HG03280 (cell line): ENCODE measurements at regions not wholly inside any gene's neighbourhood (a gene's known extent, or its start where the extent isn't known, plus 50 kb on each side); places are given as distances from the start of the nearest gene placed in this dataset.
"Not testable (repeated sequence)": the region's sequence is repeated elsewhere in the genome, so short reads cannot be mapped to it uniquely, and the experiment has no call there.

Source experiments
- ATAC-seq: cut with Tn5 transposase; IDR thresholded peaks from one replicate; pipeline ENCODE4 v1.9.1; 2021; ENCODE audit warnings: mild to moderate bottlenecking, moderate library complexity; ENCODE audit not compliant: unreplicated experiment

- no peak for ATAC-seq
These were observed 105.4 kb upstream of the ANKRD28 start for GRCh38 chr3:15903164-15903563.

- ATAC-seq, result no peak
These were observed 106.3 kb upstream of the ANKRD28 start for GRCh38 chr3:15903759-15904720.

DNA sequence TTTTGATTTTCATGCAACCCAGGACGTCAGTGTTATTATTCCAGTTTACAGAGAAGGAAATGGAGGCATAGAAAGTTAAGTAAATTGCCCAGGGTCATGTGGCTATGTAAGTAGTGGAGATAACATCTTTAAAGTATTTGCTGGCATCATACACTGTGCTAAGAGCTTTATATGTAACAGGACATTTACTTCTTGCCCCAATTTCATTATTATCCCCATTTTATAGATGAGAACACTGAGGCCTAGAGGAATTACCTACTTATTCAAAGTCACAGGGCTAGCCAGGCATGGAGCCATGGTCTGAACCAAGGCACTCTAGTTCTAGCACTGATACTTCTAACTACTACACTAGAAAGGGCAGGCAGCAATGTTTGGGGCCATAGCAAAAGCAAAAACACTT, 107.3 kb upstream of the ANKRD28 start:
- ATAC-seq, result no peak

- not testable (repeated sequence) for ATAC-seq
These were observed 109.6 kb upstream of the ANKRD28 start for GRCh38 chr3:15907403-15907802.

DNA sequence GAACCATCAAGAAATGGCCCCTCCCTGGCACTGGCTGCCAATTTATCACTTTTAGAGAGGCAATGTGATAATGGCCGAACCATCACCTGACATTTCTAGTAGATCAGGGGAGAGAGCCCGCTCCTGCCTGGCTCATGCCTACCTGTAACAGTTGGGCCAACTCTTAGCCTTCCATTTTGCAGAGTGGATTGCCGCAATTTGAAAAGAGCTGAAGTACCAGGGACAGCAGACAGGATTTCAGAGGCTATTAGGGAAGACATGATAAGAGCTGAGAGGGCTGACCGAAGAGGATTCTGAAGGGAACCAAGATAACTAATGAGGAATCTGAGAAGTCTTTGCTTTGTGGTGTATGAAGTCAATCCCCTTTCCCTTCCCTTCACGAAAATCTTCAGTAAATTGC, 121.2 kb upstream of the ANKRD28 start:
- no peak for ATAC-seq

DNA sequence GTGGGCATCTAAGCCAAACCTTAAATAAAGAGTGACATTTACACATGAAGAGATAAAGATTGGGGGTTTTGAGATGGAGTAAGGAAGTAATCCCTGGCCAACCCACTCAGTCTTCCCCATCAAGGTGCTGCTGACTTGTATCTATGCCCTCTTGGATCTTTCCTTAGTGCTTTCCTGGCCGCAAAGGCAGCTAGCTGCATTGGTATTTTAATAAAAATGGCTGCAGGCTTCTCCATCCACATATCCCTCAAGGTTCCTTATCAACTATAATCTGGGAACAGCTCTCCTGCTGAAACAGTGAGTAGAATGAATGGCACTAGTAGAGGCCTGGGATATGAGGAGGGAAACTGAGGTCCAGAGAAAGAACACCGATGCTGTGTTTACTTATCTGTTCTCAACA, 122.2 kb upstream of the ANKRD28 start:
- no peak for ATAC-seq

GRCh38 chr3:15923640-15924405, 126.0 kb upstream of the ANKRD28 start:
- no peak for ATAC-seq

GRCh38 chr3:15924914-15925313, 127.1 kb upstream of the ANKRD28 start:
- ATAC-seq, result no peak

- no peak for ATAC-seq
These were observed 129.1 kb upstream of the ANKRD28 start for GRCh38 chr3:15926871-15927270.

GRCh38 chr3:15927969-15928368, 130.2 kb upstream of the ANKRD28 start:
- ATAC-seq, result no peak

DNA sequence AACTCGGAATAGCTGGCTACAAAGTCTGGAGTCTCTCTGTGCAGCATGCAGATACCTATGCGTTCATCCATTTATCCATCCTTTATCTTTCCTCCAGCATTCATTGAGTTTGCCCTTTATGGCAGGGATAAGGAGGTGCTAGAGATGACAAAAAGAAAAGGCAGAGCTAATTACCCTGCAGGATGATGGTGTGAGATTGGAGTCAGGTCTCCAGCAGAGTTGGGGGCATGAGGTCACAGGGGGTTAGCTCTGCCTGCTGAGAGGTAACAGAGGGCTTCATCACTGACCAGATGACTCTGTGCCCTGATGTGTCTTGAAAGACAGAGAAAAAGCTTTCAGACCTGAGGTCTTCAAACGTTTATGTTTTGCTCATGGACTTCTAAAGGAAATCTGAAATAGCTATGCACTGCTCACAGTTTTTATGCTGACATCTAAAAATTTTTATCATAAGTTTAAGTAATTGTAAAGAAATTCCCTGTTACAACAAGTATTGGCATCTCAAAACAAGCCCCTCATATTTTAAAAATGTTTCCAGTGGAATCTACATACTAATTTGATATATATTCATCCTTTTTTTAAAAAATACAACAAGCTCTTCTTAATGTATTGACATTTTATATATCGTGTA, 132.3 kb upstream of the ANKRD28 start:
- ATAC-seq, result no peak

DNA sequence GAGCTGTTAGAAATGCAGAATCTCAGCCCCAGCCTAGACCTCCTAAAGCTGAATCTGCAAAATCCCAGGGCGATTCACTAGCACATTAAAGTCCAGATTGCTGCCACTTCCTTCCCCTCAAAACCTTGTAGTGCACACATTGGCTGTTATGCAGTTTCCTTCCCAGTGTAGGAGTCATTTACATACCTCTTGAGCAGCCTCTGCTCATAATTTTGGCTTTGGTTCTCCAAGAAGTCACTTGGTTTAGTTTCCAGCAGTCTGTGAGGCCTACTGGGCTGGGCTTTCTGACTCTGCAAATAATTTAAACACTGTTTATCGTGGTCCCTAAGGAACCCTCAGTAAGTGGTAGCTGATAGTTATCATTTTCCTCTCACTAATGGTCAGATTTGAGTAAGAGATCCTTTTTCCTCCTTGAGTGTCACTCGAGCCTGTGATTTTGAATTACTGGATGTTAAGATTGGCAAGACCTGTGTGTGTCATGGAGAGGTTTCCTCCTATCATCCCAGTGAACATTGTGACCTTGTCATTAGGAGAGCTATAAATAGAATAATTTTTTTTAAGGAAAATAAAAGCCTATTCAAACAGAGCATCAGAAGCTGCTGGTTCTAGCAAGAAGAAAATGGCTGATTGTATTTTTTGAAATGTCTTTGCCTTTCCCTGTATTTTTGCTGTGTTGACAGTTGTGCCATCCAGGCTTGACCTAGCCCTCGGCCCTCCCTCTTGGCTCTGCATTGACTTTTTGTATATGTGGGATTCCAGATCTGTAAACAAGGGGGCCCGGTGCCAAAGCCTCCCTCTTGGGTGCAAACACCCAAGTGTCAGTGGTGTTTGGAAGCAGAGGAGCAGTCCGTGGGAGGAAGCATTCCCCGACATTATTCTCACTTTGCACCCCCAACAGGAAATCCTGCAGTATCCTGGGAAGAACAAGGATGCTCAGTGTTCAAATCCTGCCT, 134.8 kb upstream of the ANKRD28 start:
- no peak for ATAC-seq

GRCh38 chr3:15933439-15934139, 135.8 kb upstream of the ANKRD28 start:
- no peak for ATAC-seq

DNA sequence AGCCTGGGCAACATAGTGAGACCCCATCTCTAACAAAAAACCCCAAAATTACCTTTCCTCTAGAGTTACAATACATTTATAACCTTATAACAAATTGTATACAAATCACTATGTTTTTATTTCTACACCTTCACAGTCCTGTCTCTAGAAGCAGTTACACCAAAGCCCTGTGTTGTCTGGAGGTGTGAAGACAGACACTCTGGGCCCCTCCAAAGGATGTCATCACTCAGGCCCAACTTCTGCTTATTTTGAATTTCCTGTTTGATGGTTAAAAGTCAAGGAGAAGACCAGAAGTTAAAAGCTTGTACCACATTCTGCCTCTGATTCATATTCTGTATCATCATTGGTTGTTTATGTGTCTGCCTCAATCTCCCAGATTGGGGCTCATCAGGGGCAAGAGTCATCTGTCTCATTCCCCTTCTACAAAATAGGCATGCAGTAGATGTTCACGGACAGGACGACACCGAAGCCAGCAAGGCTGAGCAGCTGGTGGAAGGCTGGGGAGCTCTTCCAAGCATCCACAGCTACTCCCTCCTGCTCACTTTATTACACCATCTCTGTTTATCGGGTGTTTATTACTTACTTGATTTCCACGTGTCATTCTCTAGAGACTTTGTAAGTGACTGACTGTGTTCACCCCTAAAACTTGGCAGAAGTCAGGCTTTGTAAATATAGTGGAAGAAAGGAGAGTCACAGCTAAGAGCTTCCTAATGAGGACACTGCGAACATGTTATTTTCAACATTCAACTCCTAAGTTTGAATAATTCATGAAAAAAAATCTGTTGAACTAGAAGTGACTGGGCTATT, 136.8 kb upstream of the ANKRD28 start:
- no peak for ATAC-seq

GRCh38 chr3:15936312-15936711, 138.5 kb upstream of the ANKRD28 start:
- no peak for ATAC-seq

- ATAC-seq, result no peak
These were observed 142.9 kb upstream of the ANKRD28 start for GRCh38 chr3:15940641-15941040.

DNA sequence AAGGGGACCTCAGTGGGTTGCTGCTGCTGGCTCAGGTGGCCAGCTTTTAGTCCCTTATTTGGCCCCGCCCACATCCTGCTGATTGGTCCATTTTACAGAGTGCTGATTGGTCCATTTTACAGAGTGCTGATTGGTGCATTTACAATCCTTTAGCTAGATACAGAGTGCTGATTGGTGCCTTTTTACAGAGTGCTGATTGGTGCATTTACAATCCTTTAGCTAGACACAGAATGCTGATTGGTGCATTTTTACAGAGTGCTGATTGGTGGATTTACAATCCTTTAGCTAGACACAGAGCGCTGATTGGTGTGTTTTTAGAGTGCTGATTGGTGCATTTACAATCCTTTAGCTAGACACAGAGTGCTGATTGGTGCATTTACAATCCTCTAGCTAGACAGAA, 143.7 kb upstream of the ANKRD28 start:
- ATAC-seq, result not testable (repeated sequence)

DNA sequence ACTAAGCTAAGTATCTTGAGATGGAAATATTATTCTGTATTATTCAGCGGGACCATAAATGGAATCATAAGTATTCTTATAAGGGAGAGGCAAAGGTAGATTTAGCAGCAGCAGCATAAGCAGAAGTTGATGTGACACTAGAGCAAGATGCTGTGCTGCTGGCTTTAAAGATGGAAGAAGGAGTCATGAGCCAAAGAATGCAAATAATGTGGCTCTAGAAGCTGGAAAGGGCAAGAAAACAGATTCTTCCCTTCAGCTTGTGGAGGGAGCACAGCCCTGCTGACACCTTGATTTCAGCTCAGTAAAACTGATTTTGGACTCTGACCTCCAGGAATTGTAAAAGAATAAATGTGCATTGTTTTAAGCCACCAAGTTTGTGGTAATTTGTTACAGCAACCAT, 144.2 kb upstream of the ANKRD28 start:
- ATAC-seq, result no peak

DNA sequence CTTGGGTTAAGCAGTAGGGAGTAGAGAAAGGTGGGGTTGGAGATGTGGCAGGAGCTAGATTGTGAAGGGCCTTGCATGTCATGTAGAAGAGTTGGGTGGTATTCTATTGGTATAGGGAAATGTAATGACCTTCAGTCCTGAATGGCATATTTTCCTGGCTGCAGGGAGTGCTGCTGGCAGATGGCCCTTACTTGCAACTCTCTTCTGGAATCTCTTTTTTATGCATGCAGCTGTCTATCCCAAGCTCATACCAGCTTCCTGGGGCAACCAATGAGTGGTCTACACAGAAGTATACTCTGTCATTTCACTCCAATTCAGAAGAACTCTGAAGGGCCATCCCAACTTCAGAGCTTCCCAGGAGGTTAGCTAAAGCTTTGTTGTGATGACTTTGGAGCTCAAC, 144.7 kb upstream of the ANKRD28 start:
- no peak for ATAC-seq
